GM18511 (cell line): ENCODE measurements at regions not wholly inside any gene's neighbourhood (a gene's known extent, or its start where the extent isn't known, plus 50 kb on each side); places are given as distances from the start of the nearest gene placed in this dataset.

Source experiments
- ATAC-seq: cut with Tn5 transposase; IDR thresholded peaks from one replicate; pipeline ENCODE4 v1.9.1; 2021; ENCODE audit warnings: mild to moderate bottlenecking, moderate library complexity; ENCODE audit not compliant: unreplicated experiment

GRCh38 chr5:2196989-2197619, 314.4 kb upstream of the IRX4 start:
- ATAC-seq = no peak

GRCh38 chr5:2196416-2196815, 313.7 kb upstream of the IRX4 start:
- no peak for ATAC-seq

GRCh38 chr5:2194949-2195348, 312.2 kb upstream of the IRX4 start:
- no peak for ATAC-seq

GRCh38 chr5:2194236-2194555, 311.5 kb upstream of the IRX4 start:
- no peak for ATAC-seq

- no peak for ATAC-seq
Measured at GRCh38 chr5:2193542-2194235, 311.0 kb upstream of the IRX4 start.

- ATAC-seq = no peak
Measured at GRCh38 chr5:2193142-2193541, 310.4 kb upstream of the IRX4 start.

- no peak for ATAC-seq
Measured at GRCh38 chr5:2192496-2192895, 309.8 kb upstream of the IRX4 start.

- ATAC-seq = no peak
Measured at GRCh38 chr5:2191972-2192371, 309.2 kb upstream of the IRX4 start.

GRCh38 chr5:2190549-2190948, 307.8 kb upstream of the IRX4 start:
- no peak for ATAC-seq

- ATAC-seq = no peak
Measured at GRCh38 chr5:2188661-2189060, 305.9 kb upstream of the IRX4 start.

GRCh38 chr5:2188137-2188536, 305.4 kb upstream of the IRX4 start:
- ATAC-seq = no peak

- ATAC-seq = no peak
Measured at GRCh38 chr5:2187687-2188086, 305.0 kb upstream of the IRX4 start.

GRCh38 chr5:2187156-2187555, 304.4 kb upstream of the IRX4 start:
- ATAC-seq = no peak

- no peak for ATAC-seq
Measured at GRCh38 chr5:2186472-2187015, 303.8 kb upstream of the IRX4 start.

GRCh38 chr5:2185646-2186471, 303.1 kb upstream of the IRX4 start:
- no peak for ATAC-seq

GRCh38 chr5:2184563-2185540, 302.1 kb upstream of the IRX4 start:
- ATAC-seq = no peak

GRCh38 chr5:2184026-2184366, 301.3 kb upstream of the IRX4 start:
- no peak for ATAC-seq

GRCh38 chr5:2183154-2184025, 300.7 kb upstream of the IRX4 start:
- ATAC-seq = no peak

- ATAC-seq = no peak
Measured at GRCh38 chr5:2182020-2182419, 299.3 kb upstream of the IRX4 start.

- ATAC-seq = no peak
Measured at GRCh38 chr5:2181557-2181956, 298.8 kb upstream of the IRX4 start.
